PC-9 (cell line): ENCODE measurements at regions not wholly inside any gene's neighbourhood (a gene's known extent, or its start where the extent isn't known, plus 50 kb on each side); places are given as distances from the start of the nearest gene placed in this dataset.

Experiments
- EZH2 ChIP-seq: fragments of 200-600 bp; sonication (generic); IDR thresholded peaks from 2 replicates; pipeline ENCODE4 v1.8.0; 2017; ENCODE audit warnings: antibody characterized with exemption, low read depth
- TF ChIP-seq, protein P1 (sequence below): fragments of 200-600 bp; sonication (generic); conservative IDR thresholded peaks from 2 replicates; pipeline ENCODE4 v1.6.1; 2017; ENCODE audit warnings: mixed run types, antibody characterized with exemption, mild to moderate bottlenecking, moderate library complexity

DNA sequence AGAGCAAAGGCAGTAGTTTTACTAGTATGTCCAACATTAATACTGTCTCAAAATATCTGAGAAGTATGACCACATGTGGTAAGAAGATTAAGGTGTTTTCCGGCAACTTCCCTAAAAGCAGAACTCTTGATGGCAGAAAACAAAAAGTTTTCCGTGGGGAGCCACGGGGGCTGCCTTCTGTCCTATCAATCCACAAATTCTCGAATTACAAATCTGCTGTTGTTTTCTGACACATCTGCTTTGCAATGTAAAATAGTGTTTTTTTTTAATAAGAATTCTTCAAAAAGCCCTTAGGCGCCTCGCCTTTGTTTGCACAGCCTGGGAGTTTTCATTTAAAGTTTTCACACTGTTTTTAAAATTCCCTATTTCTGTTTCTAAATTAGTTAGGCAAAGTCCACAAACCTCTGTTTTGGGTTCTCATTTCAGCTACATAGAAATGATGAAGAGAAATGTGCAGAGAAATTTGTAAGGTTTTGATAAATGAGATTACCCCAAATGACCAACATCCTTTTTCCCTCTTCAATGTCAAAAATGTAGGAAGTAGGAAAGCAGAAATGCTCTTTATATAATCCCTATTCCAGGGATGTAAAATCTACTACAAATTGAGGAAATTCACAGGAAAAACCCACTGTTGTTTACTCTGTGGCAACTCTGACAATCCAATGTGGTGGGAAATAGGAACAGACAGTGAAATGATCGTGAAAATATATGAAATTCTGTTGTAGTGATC lies 385.8 kb downstream of the ZEB2 start:
- TF ChIP-seq, protein P1, sequence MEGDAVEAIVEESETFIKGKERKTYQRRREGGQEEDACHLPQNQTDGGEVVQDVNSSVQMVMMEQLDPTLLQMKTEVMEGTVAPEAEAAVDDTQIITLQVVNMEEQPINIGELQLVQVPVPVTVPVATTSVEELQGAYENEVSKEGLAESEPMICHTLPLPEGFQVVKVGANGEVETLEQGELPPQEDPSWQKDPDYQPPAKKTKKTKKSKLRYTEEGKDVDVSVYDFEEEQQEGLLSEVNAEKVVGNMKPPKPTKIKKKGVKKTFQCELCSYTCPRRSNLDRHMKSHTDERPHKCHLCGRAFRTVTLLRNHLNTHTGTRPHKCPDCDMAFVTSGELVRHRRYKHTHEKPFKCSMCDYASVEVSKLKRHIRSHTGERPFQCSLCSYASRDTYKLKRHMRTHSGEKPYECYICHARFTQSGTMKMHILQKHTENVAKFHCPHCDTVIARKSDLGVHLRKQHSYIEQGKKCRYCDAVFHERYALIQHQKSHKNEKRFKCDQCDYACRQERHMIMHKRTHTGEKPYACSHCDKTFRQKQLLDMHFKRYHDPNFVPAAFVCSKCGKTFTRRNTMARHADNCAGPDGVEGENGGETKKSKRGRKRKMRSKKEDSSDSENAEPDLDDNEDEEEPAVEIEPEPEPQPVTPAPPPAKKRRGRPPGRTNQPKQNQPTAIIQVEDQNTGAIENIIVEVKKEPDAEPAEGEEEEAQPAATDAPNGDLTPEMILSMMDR: no peak
- no peak for TF ChIP-seq EZH2
